Body of pancreas (tissue), 4 donors: ENCODE measurements at regions not wholly inside any gene's neighbourhood (a gene's known extent, or its start where the extent isn't known, plus 50 kb on each side); places are given as distances from the start of the nearest gene placed in this dataset.

Experiments used
- CTCF ChIP-seq, 7 experiments: fragments of 450-650 bp in 4 of 7; fragments of 200-600 bp in 3 of 7; sonication (generic) in 3 of 7; IDR thresholded peaks; one replicate each; pipeline ENCODE4 v1.5.1; 2016 to 2019; ENCODE audit warnings: antibody characterized with exemption in 7 of 7
- POLR2A ChIP-seq, 3 donors: fragments of 450-650 bp; IDR thresholded peaks; one replicate each; pipeline ENCODE4 v1.6.1; 2016; ENCODE audit warnings: antibody characterized with exemption in 3 of 3, mild to moderate bottlenecking in 2 of 3

GRCh38 chr1:36559061-36559460 lies 76.3 kb upstream of the CSF3R start:
- TF ChIP-seq CTCF (IDR thresholded peaks at IDR 0.05), result no peak
- TF ChIP-seq POLR2A (IDR thresholded peaks at IDR 0.05), result no peak
